Loucy (cell line): ENCODE measurements at regions not wholly inside any gene's neighbourhood (a gene's known extent, or its start where the extent isn't known, plus 50 kb on each side); places are given as distances from the start of the nearest gene placed in this dataset.

Experiments used
- H2AFZ ChIP-seq: fragments of 200-600 bp; sonication (generic); 2 replicates; pipeline ENCODE4 v1.6.0; 2016; ENCODE audit warnings: antibody characterized with exemption, mild to moderate bottlenecking, low read length, moderate library complexity
- H3F3A ChIP-seq: fragments of 200-600 bp; 2 replicates; pipeline ENCODE4 v1.6.0; 2016; ENCODE audit warnings: antibody characterized with exemption, low read depth, mild to moderate bottlenecking
- H3K27me3 ChIP-seq: fragments of 200-600 bp; sonication (generic); 2 replicates; pipeline ENCODE4 v1.6.1; 2014; ENCODE audit warnings: low read length, mild to moderate bottlenecking; ENCODE audit not compliant: insufficient read depth, poor library complexity, severe bottlenecking
- H3K36me3 ChIP-seq: fragments of 200-600 bp; sonication (generic); 2 replicates; pipeline ENCODE4 v1.6.1; 2016; ENCODE audit warnings: low read length; ENCODE audit not compliant: insufficient read depth
- H3K4me1 ChIP-seq: fragments of 200-600 bp; sonication (generic); 2 replicates; pipeline ENCODE4 v1.5.1; 2014; ENCODE audit warnings: low read length, mild to moderate bottlenecking; ENCODE audit not compliant: insufficient read depth, poor library complexity, severe bottlenecking
- H3K4me2 ChIP-seq: fragments of 200-600 bp; sonication (generic); 2 replicates; pipeline ENCODE4 v1.6.0; 2014; ENCODE audit warnings: antibody characterized with exemption, low read length, low read depth, mild to moderate bottlenecking; ENCODE audit not compliant: poor library complexity, severe bottlenecking
- H3K4me3 ChIP-seq: fragments of 200-600 bp; sonication (generic); 2 replicates; pipeline ENCODE4 v1.5.1; 2014; ENCODE audit warnings: low read length, mild to moderate bottlenecking, mixed read lengths; ENCODE audit not compliant: poor library complexity, severe bottlenecking
- H3K79me2 ChIP-seq: fragments of 200-600 bp; sonication (generic); 2 replicates; pipeline ENCODE4 v1.6.1; 2014; ENCODE audit warnings: low read length; ENCODE audit not compliant: insufficient read depth
- H3K9ac ChIP-seq: fragments of 200-600 bp; sonication (generic); 2 replicates; pipeline ENCODE4 v1.6.0; 2014; ENCODE audit warnings: mild to moderate bottlenecking, low read depth, low read length, moderate library complexity; ENCODE audit not compliant: poor library complexity, severe bottlenecking
- H3K9me2 ChIP-seq: fragments of 200-600 bp; sonication (generic); replicated peaks from 2 replicates; pipeline ENCODE4 v1.6.1; 2016; ENCODE audit warnings: low read depth, low read length, mixed read lengths
- H3K9me3 ChIP-seq: fragments of 200-600 bp; sonication (generic); 2 replicates; pipeline ENCODE4 v1.6.1; 2014; ENCODE audit warnings: mild to moderate bottlenecking, antibody characterized with exemption, low read length, low read depth; ENCODE audit not compliant: insufficient read depth
- H4K20me1 ChIP-seq: fragments of 200-600 bp; sonication (generic); 2 replicates; pipeline ENCODE4 v1.6.0; 2014; ENCODE audit warnings: antibody characterized with exemption, low read length, mild to moderate bottlenecking; ENCODE audit not compliant: insufficient read depth, poor library complexity, severe bottlenecking
- CTCF ChIP-seq: fragments of 200-600 bp; sonication (generic); conservative IDR thresholded peaks from 2 replicates; pipeline ENCODE4 v1.5.1; 2014; ENCODE audit warnings: mild to moderate bottlenecking, antibody characterized with exemption, low read length
- EZH2phosphoT487 ChIP-seq: fragments of 200-600 bp; IDR thresholded peaks from 2 replicates; pipeline ENCODE4 v1.6.1; 2018; ENCODE audit warnings: antibody characterized with exemption, mild to moderate bottlenecking, moderate library complexity, borderline replicate concordance

- H3K9me2 ChIP-seq = no peaks in the 10 kb centered on the region
- H4K20me1 ChIP-seq = no peaks in the 10 kb centered on the region
- H3K4me1 ChIP-seq = no peaks in the 10 kb centered on the region
- no peak overlapping the region for H2AFZ ChIP-seq
- no peaks in the 10 kb centered on the region for H3K79me2 ChIP-seq
- H3K4me2 ChIP-seq = no peak overlapping the region
- H3K27me3 ChIP-seq = no peaks in the 10 kb centered on the region
- H3K9me3 ChIP-seq = no peaks in the 10 kb centered on the region
- H3F3A ChIP-seq = no peaks in the 10 kb centered on the region
- H3K4me3 ChIP-seq = no peak overlapping the region
- H3K9ac ChIP-seq = no peak overlapping the region
- no peak for TF ChIP-seq CTCF
- TF ChIP-seq EZH2phosphoT487 = no peak
- no peaks in the 10 kb centered on the region for H3K36me3 ChIP-seq
Measured at GRCh38 chr3:189057369-189057768, 114.4 kb upstream of the TPRG1 start.

GRCh38 chr3:189058071-189058470 is 113.7 kb upstream of the TPRG1 start:
- Histone ChIP-seq H3K27me3 (no peaks in the 10 kb centered on the region), H3F3A (no peaks in the 10 kb centered on the region), H3K9me3 (no peaks in the 10 kb centered on the region), H3K9me2 (no peaks in the 10 kb centered on the region), H3K4me3 (no peak overlapping the region), H3K4me1 (no peaks in the 10 kb centered on the region), H3K79me2 (no peaks in the 10 kb centered on the region), H2AFZ (no peak overlapping the region), H3K36me3 (no peaks in the 10 kb centered on the region), H4K20me1 (no peaks in the 10 kb centered on the region), H3K9ac (no peak overlapping the region), H3K4me2 (no peak overlapping the region)
- TF ChIP-seq CTCF (no peak), EZH2phosphoT487 (no peak)

DNA sequence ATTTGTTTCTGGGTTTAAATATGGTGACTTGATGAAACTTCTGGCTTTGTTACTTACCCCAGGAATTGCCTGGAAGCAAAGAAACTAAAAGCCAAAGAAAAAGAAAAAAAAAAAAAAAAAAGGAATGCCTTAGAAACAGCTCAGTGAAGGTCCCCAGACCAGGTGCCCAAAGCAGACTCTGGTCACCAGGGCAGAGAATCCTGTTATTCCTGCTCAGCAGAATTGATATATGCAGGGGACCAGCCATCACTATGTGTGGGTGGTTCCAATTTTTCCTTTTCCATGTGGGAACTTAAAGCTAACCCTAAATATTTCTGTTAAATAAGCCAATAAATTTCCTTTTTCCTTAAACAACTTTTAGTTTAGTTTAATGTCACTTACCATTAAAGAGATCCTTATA is 100.8 kb upstream of the TPRG1 start:
- H3K27me3 ChIP-seq = no peaks in the 10 kb centered on the region
- no peak for TF ChIP-seq EZH2phosphoT487
- TF ChIP-seq CTCF = no peak
- H3F3A ChIP-seq = no peaks in the 10 kb centered on the region
- no peak overlapping the region for H2AFZ ChIP-seq
- no peaks in the 10 kb centered on the region for H3K36me3 ChIP-seq
- H3K4me3 ChIP-seq = no peak overlapping the region
- no peaks in the 10 kb centered on the region for H3K4me1 ChIP-seq
- H3K4me2 ChIP-seq = no peak overlapping the region
- no peaks in the 10 kb centered on the region for H3K9me3 ChIP-seq
- no peaks in the 10 kb centered on the region for H3K79me2 ChIP-seq
- H4K20me1 ChIP-seq = no peaks in the 10 kb centered on the region
- H3K9me2 ChIP-seq = no peaks in the 10 kb centered on the region; the same call in 1 of the 2 replicates
- H3K9ac ChIP-seq = no peak overlapping the region
